HG02798 (cell line): ENCODE measurements at regions not wholly inside any gene's neighbourhood (a gene's known extent, or its start where the extent isn't known, plus 50 kb on each side); places are given as distances from the start of the nearest gene placed in this dataset.

Experiments used
- ATAC-seq: cut with Tn5 transposase; IDR thresholded peaks from one replicate; pipeline ENCODE4 v1.9.1; 2021; ENCODE audit warnings: mild to moderate bottlenecking; ENCODE audit not compliant: unreplicated experiment, poor library complexity

DNA sequence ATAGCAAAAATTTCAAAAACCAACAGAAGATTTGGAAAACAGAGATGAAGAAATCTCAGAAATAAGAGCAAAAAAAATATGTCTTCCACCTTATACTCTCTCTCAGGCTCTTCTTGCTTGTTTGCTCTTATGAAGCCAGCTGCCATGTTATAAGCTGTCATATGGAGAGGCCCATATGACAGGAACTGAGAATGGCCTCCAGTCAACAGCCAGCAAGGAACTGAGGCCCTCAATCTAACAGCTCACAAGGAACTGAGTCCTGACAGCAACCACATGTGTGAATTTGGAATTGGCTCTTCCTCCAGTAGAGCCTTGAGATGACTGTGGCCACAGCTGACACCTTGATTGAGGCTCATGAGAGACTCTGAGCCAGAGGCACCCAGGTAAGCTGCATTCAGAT lies 51.3 kb upstream of the MAOA start:
- ATAC-seq: no peak

DNA sequence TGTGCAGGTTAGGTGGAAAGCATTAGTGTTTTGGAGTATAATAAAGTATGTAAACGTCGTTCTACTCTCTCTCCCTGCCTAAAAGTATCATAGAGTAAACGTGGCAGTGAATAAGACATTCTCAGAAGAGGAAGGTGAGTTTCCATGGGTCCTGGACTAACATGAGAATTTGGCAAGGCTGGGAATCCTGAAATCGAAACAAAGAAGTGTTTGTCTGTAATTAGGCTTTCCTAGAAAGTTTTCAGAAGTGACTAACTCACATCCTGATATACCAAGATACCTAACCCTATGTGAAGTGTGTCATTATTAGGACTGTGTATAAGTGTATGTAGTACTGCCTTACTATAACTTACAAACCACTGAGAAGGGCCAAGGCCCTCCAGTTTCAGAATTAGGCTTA lies 50.7 kb upstream of the MAOA start:
- no peak for ATAC-seq
